ENCODE measurements at regions not wholly inside any gene's neighbourhood (a gene's known extent, or its start where the extent isn't known, plus 50 kb on each side); places are given as distances from the start of the nearest gene placed in this dataset.
"Not testable (repeated sequence)": the region's sequence is repeated elsewhere in the genome, so short reads cannot be mapped to it uniquely, and the experiment has no call there.

DNA sequence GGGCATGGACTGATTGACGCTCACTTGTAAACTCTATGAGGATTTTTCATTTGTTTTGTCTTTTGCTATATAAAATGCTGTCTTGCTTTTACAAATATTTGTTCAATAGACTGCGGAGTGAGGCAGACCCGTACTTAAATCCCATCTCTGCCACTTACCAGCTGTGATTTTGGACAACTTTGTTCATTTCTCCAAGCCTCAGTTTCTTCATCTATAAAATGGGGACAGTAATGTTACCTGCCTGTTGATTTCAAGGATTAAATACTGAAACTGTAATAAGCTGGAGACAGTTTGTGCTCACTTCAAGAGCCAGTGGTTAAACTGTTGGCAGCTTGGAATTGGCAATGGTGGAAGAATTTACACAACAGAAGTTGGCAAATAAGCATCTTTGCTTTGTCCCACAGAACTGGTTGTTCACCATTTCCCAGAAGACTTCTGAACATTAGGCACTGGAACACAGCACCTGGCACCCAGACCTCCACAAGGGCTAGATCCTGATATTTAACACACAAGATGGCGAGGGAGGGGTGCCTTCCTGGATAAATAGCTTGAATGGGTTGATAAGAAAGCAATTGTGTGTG is 479.2 kb downstream of the QKI start:
- DNase-seq = no peak

DNA sequence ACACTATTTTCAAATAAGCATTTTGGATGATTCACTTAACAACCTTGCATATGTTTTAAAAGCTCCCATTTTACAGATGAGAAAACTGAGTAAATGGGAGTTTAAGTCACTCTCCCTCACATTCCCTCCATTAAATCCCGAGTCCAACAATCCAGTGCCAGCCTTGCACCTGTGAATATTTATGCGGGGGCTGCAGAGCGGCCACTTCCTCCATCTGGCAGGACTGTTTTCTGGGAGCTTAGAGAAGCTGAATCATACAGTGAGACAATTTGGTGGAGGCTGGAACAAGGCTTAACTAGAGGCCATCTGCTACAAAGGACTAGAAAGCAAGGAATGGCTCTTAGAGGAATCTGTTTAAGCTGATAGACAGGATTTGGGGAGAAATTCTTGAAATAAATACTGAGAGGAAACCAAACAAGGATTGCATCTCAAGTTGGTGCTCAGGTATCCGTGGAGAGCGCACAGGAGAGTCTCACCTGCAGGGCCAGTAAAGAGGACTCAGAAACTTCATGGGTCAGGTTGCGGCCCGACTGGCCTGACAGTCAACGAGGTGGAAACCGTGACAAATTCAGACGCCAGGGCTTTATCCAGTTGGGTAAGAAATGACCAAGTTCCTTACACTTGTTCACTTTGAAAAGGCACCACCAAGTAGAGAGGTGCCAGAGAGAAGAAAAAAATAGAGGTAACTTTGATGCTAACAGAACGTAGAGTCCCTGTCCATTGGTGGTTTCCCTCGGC is 478.5 kb downstream of the QKI start:
- DNase-seq = no peak

DNA sequence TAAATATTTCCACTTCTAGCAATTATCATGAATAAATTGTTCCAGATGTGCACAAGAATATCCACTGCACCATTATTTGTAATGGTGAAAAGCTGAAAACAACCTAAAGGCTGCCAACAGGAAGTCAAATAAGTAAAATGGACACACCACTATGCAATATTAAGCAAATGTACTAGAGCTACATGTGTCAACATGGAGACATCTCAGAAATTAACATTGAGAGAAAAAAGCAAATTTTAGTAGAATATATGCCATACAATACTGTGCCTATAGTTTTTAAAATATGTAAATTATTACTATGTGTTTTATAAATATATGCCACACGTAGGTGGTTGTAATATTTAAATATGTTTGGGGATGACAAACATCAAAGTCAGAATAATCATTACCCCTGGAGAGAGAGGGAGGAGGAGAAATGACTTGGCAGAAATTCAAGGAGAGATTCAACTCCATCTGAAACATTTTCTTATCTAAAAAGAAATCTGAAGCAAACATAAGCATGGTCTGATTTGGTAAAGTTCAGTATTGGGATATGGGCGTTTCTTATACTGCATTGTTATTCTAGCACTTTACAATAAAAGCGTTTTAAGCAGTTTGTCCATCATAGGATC is 475.5 kb downstream of the QKI start:
- DNase-seq = no peak

DNA sequence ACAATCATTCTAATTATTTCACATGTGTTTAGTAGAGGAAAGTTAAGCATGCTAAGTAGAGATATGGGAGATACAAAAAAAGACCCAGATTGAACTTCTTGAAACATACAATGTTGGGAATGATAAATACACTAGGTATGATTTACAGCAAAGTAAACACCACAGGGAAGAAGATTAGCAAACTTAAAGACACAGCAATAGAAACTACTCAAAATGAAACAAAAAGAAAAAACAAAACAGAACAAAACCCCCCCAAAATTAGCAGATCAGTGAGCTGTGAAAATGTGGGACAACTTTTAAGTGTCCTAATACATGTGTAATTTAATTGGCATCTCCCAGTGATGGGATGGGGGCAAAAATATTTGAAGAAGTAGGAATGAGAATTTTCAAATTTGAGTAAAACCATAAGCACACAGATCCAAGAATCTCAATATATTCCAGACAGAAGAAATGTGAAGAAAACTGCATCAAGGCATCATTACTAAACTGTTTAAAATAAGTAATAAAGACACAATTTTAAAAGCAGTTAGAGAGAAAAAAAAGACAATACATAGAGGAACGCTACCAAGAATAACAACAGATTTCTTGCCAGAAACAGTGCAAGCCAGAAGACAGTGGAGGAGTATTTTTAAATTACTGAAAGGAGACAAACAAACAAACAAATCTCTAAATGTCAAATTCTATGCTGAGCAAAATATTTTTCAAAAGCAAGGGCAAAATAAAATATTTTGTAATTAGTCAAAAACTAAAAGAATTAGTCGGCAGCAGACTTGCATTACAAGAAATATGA is 473.7 kb downstream of the QKI start:
- no peak for DNase-seq

DNA sequence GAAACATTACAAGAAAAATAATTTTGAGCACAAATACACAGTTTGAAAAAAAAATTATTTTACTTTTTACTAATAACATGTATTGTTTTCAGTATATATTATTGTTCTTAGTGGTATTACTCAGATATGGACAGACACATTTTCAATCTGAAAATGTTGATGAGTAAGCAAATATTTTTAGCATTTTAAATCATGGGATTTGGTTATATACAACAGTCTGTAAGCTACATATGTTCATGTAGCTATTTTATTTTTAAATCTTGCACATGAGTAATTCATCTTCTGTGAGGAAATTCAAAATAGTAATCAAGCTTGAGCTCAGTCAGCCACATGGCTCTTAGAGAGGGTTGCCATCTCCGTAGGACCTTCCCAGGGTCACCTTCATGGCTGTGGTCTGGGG is 471.9 kb downstream of the QKI start:
- no peak for DNase-seq

DNA sequence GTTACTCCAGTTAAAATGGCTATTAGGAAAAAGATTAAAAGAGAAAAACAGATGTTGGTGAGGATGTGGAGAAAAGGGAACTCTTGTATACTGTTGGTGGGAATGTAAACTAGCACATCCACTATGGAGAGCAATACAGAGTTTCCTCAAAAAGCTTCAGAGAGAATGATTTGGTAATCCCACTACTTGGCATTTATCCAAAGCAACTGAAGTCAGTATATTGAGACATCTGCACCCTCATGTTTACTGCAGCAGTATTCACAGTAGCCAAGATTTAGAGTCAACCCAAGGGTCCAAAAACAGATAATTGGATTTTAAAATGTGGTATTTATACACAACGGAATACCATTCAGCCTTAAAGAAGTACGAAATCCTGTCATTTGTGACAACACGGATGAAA is 469.5 kb downstream of the QKI start:
- DNase-seq = peak; percentile 14

DNA sequence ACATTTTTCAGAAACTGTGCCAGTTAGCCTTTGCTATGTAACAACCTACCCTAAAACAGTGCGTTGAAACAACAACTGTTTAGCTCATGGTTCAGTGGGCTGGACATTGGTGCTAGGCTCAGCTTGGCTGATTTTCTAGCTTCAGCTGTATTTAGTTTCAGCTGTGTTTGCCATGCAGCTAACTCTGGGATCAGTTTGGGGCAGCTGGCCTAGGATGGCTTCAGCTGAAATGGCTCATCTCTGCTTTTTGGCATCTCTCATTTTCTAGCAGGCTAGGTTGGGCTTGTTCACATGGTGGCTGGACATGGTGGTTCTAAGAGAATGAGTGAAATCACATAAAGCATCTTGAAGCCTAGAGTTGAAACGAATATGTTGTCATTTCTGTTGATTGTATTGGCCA is 464.2 kb downstream of the QKI start:
- DNase-seq = no peak

DNA sequence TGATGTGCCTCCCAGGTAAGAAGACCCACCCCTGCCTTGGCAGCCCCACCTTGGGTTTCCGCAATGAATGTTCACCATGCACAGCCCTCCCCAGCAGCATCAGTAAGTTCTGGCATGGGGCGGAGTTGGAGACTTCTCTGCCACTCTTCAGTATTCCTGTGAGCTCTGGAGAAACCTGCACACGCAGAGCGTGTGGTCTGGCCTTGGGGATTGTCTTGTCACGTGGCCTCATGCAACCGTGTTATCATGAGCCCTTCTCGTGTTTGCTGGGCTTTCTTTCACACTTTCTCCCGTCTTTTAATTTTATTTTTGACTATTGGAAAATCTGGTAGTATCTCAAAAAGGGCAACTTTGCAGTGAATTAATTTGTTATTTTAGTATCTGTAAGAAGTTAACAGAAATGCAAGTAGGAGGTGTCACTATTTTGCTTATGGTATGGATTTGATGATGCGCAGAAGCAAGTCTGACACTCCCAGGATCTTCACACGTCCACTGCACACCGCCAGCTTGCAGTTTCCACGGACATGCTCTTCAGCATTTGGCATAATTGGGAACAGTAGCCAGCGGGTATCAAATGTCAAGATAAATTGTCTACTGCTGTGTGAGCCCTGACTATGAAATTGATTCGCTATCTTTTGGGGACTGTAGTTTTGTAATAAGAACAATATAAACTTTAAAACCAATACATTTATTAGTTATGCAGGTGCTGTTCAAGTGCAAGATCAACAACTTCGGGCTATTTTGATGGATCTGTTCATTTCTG is 463.5 kb downstream of the QKI start:
- no peak for DNase-seq

DNA sequence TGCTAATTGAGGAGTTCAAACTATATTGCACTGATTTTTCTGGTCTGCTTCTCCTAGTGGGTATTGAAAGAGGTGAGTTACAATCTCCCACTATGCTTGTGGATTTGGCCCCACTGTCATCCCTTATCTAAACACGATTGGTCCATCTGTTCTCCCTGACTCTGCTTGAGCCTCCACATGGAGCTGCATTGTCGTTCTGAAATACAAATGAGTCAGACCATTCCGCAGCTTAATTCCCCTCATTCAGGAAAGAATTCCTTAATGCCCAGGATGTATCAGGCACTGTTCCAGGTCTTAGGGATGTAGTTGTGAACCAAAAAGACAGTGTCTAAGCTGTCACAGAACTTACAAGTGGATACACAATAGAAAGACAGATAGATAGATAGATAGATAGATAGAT is 461.9 kb downstream of the QKI start:
- no peak for DNase-seq

DNA sequence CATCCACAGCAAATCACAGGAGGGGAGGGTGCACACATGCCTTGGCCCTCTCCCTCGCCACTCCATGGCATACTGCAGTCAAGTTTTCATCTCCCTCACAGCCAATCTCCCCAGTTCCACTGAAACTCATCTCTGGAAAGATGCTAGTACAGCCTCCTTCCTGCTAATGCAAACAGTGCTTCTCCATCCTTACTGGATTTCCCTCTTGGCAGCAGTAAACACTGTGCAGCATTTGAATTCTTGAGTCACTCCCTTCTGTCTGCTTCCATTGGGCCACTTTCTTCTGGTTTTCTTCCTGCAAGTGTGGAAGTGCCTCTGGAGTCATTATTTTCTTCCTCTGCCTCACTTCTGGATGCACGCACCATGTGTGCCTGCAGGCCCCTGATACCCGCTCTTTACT is 460.3 kb downstream of the QKI start:
- DNase-seq = no peak

DNA sequence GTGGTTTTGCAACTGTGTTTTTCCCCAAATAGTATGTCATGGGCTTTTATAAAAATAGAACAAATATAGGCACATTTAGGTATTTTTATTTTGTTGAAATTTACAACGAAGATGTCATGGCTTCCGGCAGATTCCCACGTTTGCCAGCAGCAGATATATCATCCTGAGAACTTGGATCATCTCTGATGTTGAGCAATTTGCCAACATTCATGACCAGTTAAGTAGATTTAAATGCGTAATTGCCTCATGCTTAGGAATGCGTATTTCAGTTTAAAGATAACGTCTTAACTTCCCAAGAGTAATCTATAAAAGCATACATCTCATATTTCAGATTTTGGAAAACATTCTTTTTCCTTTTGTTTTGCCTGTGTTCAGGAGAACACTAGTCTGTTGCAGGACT is 457.8 kb downstream of the QKI start:
- DNase-seq = no peak

DNA sequence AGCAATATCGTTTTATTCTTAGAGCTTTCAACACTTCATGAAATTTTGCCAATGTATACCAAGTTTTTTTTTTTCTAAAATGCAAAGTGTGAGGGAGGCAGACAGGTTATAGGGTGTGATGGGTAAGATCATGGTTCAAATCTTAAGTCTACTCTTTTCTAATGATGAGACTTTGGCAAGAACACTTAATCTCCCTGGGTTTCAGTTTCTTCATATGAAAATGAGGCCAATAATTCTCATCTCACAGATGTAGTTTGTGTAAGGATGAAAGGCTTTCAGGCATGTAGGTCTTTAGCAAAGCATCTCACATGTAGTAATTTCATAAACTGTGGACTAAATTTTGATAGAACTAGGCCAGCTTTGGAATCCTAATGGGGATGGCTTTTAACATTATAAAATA is 457.1 kb downstream of the QKI start:
- no peak for DNase-seq

DNA sequence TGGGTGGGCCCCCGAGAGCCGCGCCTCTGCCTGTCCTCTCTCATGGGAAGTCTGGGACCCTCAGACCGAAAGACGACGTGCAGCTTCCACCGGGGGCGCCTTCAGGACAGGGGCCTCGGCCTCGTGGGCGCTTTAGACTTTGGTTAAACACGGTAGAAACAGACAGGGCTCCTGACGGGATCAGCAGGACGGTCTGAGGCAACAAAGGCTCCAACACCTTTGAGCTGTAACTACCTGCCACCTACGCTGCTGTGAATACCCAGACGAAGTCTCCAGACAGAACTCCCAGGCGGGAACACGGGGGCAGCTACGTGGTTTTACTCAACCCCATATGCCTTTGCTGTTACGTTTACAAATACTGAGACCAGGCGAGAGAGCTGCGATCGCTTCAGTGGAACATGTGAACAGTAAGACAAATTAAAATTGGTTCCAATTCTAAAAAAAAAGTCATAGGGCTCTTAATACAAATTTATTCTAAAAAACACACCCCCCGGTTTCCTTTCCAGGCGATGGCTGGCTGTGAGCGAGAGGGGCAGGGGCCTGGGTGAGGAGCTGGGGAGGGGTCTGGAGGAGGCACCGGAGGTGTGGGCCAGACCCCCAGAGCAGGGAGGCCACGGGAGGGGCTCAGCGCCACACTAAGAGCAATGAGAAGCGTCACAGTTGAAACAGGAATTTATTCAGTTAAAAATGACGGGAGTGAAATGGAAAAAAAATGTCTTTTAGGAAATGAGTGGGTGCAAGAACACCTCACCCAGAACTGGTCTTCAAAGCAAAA is 453.2 kb downstream of the QKI start:
- DNase-seq = no peak

DNA sequence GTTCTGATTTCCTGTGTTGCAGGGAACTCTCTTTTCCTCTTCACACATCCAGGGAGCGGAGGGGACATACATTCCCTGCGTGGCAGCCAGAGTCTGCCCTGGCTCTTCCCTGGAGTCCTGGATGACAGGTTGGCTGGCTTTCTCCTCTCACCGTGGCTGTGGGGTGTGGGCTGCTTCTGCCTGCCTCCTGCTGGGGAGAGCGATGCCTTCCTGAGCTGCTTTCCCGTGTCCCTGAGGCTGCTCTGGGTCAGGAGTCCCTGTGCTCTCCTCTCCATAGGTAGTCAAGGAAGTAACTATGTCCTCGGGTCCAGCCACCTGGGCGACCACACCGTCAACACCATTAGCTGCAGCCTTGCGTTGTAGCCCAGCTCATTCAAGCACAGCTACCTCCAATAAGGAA is 451.7 kb downstream of the QKI start:
- DNase-seq = no peak

DNA sequence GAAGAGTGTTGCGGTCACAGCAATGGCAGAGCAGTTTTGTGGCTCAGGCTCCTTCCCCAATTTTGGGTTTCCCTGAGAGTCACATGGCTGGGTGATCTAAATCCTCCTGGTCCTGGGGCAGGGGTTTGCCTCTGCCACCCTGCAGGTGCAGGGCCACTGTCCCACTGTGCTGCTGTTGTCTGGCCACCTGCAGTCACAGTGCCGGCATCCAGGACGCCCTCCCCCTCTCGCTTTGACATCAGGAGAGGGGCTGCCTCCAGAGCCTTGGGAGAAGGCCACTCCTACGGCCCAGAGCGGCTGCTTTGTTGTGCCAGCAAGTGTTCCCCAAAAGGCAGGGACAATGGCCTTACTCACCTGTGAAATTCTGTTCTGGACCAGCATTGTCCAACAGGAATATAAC is 449.0 kb downstream of the QKI start:
- no peak for DNase-seq

DNA sequence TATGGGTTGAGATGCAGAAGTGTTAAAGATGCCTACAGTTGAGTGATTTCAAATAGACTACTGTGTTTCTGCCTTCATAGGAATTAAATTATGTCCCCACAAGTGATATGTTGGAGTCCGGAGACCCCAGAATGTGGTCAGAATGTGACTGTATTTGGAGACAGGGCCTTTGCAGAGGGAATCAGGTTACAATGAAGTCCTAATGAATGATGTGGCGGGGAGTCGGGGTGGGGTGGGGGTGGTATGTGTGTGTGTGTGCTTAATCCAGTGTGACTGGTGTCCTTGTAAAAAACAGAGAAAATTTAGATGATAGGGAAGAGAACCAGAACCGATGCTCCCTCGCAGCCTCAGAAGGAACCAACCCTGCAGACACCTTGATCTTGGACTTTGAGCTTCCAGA is 448.2 kb downstream of the QKI start:
- no peak for DNase-seq

DNA sequence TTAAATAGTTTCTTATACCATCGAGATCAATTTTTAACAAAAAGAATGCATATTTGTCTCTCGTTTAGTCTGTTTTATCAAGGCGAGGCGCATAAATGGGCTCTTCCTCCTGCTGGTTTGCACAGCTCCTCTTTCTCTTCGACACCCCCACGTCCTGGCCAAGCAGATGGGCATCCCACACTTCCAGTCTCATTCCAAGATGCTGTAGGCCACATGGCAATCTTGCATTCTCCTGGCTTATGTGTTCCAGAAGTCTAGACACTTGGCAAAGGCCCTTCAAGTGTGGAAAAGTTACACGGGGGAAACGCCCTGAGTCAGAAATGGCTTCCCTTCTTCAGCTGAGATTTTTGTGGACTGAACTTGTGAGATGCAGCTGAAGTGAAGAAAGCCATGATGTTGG is 447.1 kb downstream of the QKI start:
- DNase-seq = no peak

DNA sequence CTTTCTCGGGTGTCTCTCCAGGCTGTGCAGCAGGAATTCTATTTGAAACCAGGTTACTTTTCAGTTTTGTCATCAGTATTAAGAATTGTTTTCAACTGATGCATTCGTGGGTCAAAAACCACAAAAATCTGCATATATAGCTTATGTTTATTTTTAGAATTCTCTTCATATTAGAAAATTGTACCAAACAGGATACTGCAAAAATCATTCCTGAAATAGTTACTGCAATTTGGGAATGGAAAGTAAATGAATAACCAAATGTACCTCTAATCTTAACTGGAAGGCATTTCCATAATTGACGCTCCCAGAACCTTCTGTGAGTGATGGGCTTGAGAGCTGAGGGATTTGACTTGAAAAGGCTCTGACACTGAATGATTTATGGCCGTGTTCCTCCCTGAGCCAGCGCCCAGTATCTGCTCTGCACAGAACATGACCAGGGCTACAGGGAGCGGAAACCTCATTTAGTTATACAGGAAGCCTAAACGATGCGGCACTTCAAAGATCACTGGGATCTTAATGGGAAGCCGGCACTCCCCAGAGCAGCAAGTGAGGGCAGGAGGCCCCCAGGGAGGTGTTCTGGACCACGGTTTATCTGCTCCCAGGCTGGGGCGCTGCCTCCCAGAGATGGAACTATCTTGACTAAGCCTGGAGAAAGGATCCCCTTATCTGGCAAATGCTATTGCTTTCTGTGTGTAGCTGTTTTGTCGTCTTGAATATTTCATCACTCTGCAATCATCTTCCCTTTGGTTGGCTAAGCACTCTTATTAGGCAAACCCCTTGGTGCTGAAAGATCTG is 446.0 kb downstream of the QKI start:
- peak; percentile 70 for DNase-seq

DNA sequence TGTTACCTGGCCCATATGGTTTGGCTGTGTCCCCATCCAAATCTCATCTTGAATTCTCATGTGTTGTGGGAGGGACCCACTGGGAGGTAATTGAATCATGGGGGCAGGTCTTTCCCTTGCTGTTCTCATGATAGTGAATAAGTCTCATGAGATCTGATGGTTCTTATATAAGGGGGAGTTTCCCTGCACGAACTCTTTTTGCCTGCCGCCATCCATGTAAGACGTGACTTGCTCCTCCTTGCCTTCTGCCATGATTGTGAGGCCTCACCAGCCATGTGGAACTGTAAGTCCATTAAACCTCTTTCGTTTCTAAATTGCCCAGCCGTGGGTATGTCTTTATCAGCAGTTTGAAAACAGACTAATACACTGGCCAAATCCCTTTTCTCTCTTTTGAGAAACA is 444.4 kb downstream of the QKI start:
- not testable (repeated sequence) for DNase-seq

DNA sequence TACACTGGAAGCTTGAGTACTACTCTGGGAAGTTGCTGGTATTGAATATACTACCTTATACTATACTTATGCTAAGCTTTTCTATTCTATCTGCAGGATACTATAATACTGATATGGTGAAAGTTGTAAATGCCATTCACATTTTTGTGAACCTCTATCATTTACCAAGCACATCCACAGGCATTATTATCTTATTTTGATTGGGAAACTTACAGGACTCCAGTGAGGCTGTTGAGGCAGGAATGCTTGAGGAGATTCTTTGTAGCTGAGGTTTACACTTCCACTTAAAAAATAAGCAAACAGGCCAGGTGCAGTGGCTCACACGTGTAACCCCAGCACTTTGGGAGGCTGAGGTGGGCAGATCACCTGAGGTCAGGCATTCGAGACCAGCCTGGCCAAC is 442.9 kb downstream of the QKI start:
- no peak for DNase-seq

DNA sequence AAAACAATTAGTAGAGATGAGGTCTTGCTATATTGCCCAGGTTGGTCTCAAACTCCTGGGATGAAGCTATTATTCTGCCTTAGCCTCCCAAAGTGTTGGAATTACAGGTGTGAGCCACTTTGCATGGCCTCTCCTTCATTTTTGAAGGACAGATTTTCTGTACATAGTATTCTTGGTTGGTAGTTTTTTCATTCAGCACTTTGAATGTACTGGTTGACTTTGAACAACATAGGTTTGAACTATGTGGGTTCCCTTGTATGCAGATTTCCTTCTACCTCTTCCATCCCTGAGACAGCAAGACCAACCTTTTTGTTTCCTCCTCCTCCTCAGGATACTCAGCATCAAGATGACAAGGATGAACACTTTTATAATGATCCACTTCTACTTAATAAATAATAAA is 436.4 kb downstream of the QKI start:
- no peak for DNase-seq

Measured in hematopoietic multipotent progenitor cell treated with erythropoietin and hydrocortisone succinate and interleukin-3 and kit ligand, for 6 days (in vitro differentiated cells).